PC-3 (cell line): ENCODE measurements at regions not wholly inside any gene's neighbourhood (a gene's known extent, or its start where the extent isn't known, plus 50 kb on each side); places are given as distances from the start of the nearest gene placed in this dataset.

Experiments used
- CTCF ChIP-seq: fragments of 300-600 bp; sonication (generic); conservative IDR thresholded peaks from 2 replicates; pipeline ENCODE4 v1.5.1; 2017; ENCODE audit warnings: antibody characterized with exemption, low read depth, mild to moderate bottlenecking, low read length
- EZH2 ChIP-seq: fragments of 300-600 bp; sonication (generic); IDR thresholded peaks from one replicate; pipeline ENCODE4 v1.6.1; 2017; ENCODE audit warnings: antibody characterized with exemption, mild to moderate bottlenecking, low read length; ENCODE audit not compliant: unreplicated experiment
- EZH2phosphoT487 ChIP-seq: fragments of 300-600 bp; sonication (generic); IDR thresholded peaks from 2 replicates; pipeline ENCODE4 v1.6.1; 2018; ENCODE audit warnings: mild to moderate bottlenecking, antibody characterized with exemption, low read length, borderline replicate concordance

GRCh38 chr2:137797641-137798040 lies 166.6 kb upstream of the HNMT start:
- no peak for TF ChIP-seq EZH2phosphoT487
- TF ChIP-seq CTCF = no peak
- no peak for TF ChIP-seq EZH2
